ENCODE measurements at regions not wholly inside any gene's neighbourhood (a gene's known extent, or its start where the extent isn't known, plus 50 kb on each side); places are given as distances from the start of the nearest gene placed in this dataset.

GRCh38 chr2:58660046-58660445 is 418.9 kb upstream of the FANCL start:
- H3K4me3 ChIP-seq (ENCODE audit: low read depth, low read length), result no peak overlapping the region
- DNase-seq (ENCODE audit: low read depth), result no peak
- TF ChIP-seq CTCF (IDR thresholded peaks at IDR 0.05; ENCODE audit: low read depth, low read length, missing control alignments), result no peak

GRCh38 chr2:58655152-58655551 is 414.0 kb upstream of the FANCL start:
- TF ChIP-seq CTCF (IDR thresholded peaks at IDR 0.05; ENCODE audit: low read depth, low read length, missing control alignments), result no peak
- no peak overlapping the region for H3K4me3 ChIP-seq (ENCODE audit: low read depth, low read length)
- DNase-seq (ENCODE audit: low read depth), result no peak

GRCh38 chr2:58651930-58652329 is 410.8 kb upstream of the FANCL start:
- H3K4me3 ChIP-seq (ENCODE audit: low read depth, low read length), result no peak overlapping the region
- no peak for DNase-seq (ENCODE audit: low read depth)
- TF ChIP-seq CTCF (IDR thresholded peaks at IDR 0.05; ENCODE audit: low read depth, low read length, missing control alignments), result no peak

- DNase-seq (ENCODE audit: low read depth), result no peak
- no peak for TF ChIP-seq CTCF (IDR thresholded peaks at IDR 0.05; ENCODE audit: low read depth, low read length, missing control alignments)
- H3K4me3 ChIP-seq (ENCODE audit: low read depth, low read length), result no peak overlapping the region
These were observed 409.7 kb upstream of the FANCL start for GRCh38 chr2:58650781-58651180.

GRCh38 chr2:58649756-58650155 is 408.6 kb upstream of the FANCL start:
- no peak for TF ChIP-seq CTCF (IDR thresholded peaks at IDR 0.05; ENCODE audit: low read depth, low read length, missing control alignments)
- H3K4me3 ChIP-seq (ENCODE audit: low read depth, low read length), result no peak overlapping the region
- no peak for DNase-seq (ENCODE audit: low read depth)

- no peak for TF ChIP-seq CTCF (IDR thresholded peaks at IDR 0.05; ENCODE audit: low read depth, low read length, missing control alignments)
- H3K4me3 ChIP-seq (ENCODE audit: low read depth, low read length), result no peak overlapping the region
- no peak for DNase-seq (ENCODE audit: low read depth)
These were observed 403.9 kb upstream of the FANCL start for GRCh38 chr2:58645017-58645416.

GRCh38 chr2:58644451-58644850 is 403.3 kb upstream of the FANCL start:
- no peak for TF ChIP-seq CTCF (IDR thresholded peaks at IDR 0.05; ENCODE audit: low read depth, low read length, missing control alignments)
- DNase-seq (ENCODE audit: low read depth), result no peak
- H3K4me3 ChIP-seq (ENCODE audit: low read depth, low read length), result no peak overlapping the region
